Activated CD4-positive, alpha-beta memory T cell treated with anti-CD3 and anti-CD28 coated beads, Interleukin-2, amount 10 ng/mL, durations not matched to agents 7 days and 5 days (primary cell): ENCODE measurements at regions not wholly inside any gene's neighbourhood (a gene's known extent, or its start where the extent isn't known, plus 50 kb on each side); places are given as distances from the start of the nearest gene placed in this dataset.
"Not testable (repeated sequence)": the region's sequence is repeated elsewhere in the genome, so short reads cannot be mapped to it uniquely, and the experiment has no call there.

Source experiments
- CTCF ChIA-PET: fragments of 350-600 bp; sonication (Branson Sonifier 250); formaldehyde crosslinking; loops from one replicate; lab custom pipeline; 2021; ENCODE audit warnings: antibody characterized with exemption, inconsistent platforms; lab: Charles Lee
- POLR2A ChIA-PET: fragments of 350-600 bp; sonication (Branson Sonifier 250); formaldehyde crosslinking; loops from one replicate; lab custom pipeline; 2021; ENCODE audit warnings: antibody characterized with exemption; lab: Charles Lee
- DNase-seq: peaks from one replicate; pipeline ENCODE4 v3.0.0-alpha.2; 2020
- H3K27ac Mint-ChIP-seq: one replicate; pipeline ENCODE4 v1.8.0; 2021; ENCODE audit warnings: mild to moderate bottlenecking, mixed read lengths
- H3K27me3 Mint-ChIP-seq: one replicate; pipeline ENCODE4 v1.8.0; 2021; ENCODE audit warnings: mixed read lengths
- H3K36me3 Mint-ChIP-seq: one replicate; pipeline ENCODE4 v1.8.0; 2021; ENCODE audit warnings: low read depth, mixed read lengths
- H3K4me1 Mint-ChIP-seq: one replicate; pipeline ENCODE4 v1.8.0; 2021; ENCODE audit warnings: mixed read lengths
- H3K4me3 Mint-ChIP-seq: one replicate; pipeline ENCODE4 v1.8.0; 2021; ENCODE audit warnings: mild to moderate bottlenecking, mixed read lengths
- H3K9me3 Mint-ChIP-seq: one replicate; pipeline ENCODE4 v1.8.0; 2021; ENCODE audit warnings: mixed read lengths

DNA sequence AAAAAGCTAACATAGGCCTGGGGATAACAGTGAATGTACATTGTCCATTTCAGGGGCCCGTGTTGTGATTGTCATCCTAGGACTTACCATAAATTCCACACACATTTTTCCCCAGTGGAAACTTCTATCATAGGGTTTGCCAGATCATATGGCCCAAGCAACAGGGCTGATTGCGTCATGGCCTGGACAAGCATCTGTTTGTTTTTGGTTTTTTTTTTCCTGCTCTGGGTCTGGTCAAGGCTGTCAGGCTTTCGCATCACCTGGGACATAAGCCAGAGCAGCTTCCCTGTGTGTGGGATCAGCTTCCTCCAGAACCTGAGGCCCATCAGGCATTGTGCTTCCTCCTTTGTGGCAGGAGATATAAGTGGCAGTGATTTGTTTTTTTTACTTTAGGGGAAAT, 598.5 kb upstream of the USP24 start:
- no peak for DNase-seq
- CTCF ChIA-PET: no interaction called here
- Mint-ChIP-seq H3K4me3 (no peak overlapping the region), H3K27me3 (no peaks in the 10 kb centered on the region), H3K4me1 (peaks cover 4% of the 10 kb centered on the region), H3K9me3 (no peaks in the 10 kb centered on the region), H3K36me3 (no peaks in the 10 kb centered on the region), H3K27ac (no peak overlapping the region)
- POLR2A ChIA-PET: no interaction called here

DNA sequence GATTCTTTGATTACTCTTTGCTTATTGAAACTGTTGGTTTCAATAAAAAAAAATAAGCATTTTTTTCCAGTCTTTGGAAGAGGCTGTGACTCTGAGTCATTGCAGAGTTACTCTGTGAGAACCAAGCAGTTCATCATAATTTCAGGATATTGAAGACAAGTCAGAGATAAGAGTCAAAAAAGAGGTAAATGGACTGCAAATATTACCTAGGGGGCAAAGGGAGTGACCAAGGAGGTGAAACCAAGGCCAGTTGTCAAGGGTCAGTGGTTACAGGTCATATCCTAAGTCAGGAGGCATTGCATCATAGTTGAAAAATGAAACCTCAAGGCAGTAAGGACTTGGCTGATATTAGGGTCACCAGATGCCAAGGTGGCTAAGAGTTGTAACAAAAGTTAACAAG, 597.1 kb upstream of the USP24 start:
- no peaks in the 10 kb centered on the region for H3K27me3 Mint-ChIP-seq
- CTCF ChIA-PET: no interaction called here
- H3K4me1 Mint-ChIP-seq: peaks cover 4% of the 10 kb centered on the region
- no peaks in the 10 kb centered on the region for H3K36me3 Mint-ChIP-seq
- POLR2A ChIA-PET: no interaction called here
- H3K4me3 Mint-ChIP-seq: no peak overlapping the region
- DNase-seq: no peak
- H3K27ac Mint-ChIP-seq: no peak overlapping the region
- H3K9me3 Mint-ChIP-seq: no peaks in the 10 kb centered on the region

DNA sequence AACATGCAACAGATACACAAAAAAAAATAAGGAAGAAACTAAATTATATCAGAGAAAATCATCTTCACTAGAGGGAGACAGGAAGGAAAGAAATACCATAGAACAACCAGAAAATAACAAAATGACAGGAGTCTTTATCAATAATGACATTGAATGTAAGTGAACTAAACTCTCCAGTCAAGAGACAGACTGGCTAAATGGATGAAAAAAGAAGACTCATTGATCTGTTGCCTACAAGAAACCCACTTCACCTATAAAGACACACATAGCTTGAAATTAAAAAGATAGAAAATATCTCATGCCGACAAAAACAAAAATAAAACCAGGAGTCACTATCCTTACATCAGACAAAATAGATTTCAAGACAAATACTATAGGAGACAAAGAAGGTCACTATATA, 593.1 kb upstream of the USP24 start:
- no peak for DNase-seq
- POLR2A ChIA-PET: no interaction called here
- peaks cover 2% of the 10 kb centered on the region for H3K9me3 Mint-ChIP-seq
- no peaks in the 10 kb centered on the region for H3K36me3 Mint-ChIP-seq
- H3K4me3 Mint-ChIP-seq: no peak overlapping the region
- H3K4me1 Mint-ChIP-seq: no peaks in the 10 kb centered on the region
- no peaks in the 10 kb centered on the region for H3K27me3 Mint-ChIP-seq
- no peak overlapping the region for H3K27ac Mint-ChIP-seq
- CTCF ChIA-PET: no interaction called here

DNA sequence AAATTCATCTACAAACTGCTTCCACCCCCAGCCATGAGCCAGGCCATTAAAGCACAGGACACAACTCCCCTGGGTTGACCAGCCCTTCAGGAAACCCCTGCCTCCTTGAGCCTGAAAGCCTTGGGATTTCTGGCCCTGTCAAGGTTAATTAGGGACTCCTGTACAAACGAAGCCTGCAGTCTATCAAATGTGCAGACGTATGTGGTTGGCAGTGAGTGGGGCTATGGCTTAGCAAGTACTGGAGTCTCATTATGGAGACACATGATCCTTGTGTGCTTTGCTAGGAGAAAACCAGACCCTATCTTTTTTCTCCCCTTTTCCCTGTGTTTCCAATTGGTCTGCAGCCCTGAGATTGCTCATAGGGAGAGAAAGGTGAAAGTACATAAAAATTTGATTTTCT, 588.3 kb upstream of the USP24 start:
- POLR2A ChIA-PET: no interaction called here
- no peak for DNase-seq
- Mint-ChIP-seq H3K27me3 (no peaks in the 10 kb centered on the region), H3K9me3 (peaks cover 2% of the 10 kb centered on the region), H3K36me3 (no peaks in the 10 kb centered on the region), H3K4me1 (no peaks in the 10 kb centered on the region), H3K27ac (no peak overlapping the region), H3K4me3 (no peak overlapping the region)
- CTCF ChIA-PET: no interaction called here

DNA sequence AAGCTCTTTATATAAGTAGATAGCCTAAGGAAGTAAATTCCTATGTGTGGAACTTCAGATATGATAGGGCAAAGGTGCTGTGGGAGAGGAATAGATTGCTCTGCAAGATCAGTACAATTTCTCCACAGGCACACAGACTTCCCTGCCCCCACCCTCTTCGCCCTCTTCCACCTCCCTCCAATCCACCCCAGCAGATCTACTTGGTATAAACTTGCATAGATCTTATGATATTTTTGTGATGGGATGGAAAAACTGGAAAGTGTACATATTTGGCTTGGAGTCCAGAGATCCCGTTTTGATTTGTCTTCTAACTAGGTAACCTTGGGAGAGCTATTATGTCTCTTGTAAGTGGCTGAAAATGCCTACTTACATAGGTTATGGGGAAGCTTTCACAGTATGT, 586.3 kb upstream of the USP24 start:
- Mint-ChIP-seq H3K4me3 (no peak overlapping the region), H3K4me1 (no peaks in the 10 kb centered on the region), H3K36me3 (no peaks in the 10 kb centered on the region), H3K27me3 (no peaks in the 10 kb centered on the region), H3K9me3 (peaks cover 2% of the 10 kb centered on the region), H3K27ac (no peak overlapping the region)
- DNase-seq: no peak
- CTCF ChIA-PET: no interaction called here
- POLR2A ChIA-PET: no interaction called here

DNA sequence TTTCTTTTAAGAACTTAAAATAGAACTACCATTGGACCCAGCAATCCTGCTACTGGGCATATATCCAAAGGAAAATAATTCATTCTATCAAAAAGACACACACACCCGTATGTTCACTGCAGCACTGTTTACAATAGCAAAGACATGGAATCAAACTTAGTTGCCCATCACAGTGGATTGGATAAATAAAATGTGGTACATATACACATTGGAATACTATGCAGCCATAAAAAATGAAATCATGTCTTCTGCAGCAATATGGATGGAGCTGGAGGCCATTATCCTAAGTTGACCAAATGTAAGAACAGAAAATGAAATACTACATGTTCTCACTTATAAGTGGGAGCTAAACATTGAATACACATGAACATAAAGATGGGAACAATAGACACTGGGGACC, 585.3 kb upstream of the USP24 start:
- H3K27ac Mint-ChIP-seq: no peak overlapping the region
- H3K27me3 Mint-ChIP-seq: no peaks in the 10 kb centered on the region
- H3K36me3 Mint-ChIP-seq: no peaks in the 10 kb centered on the region
- H3K4me1 Mint-ChIP-seq: no peaks in the 10 kb centered on the region
- H3K4me3 Mint-ChIP-seq: no peak overlapping the region
- no peak for DNase-seq
- H3K9me3 Mint-ChIP-seq: no peaks in the 10 kb centered on the region
- CTCF ChIA-PET: no interaction called here
- POLR2A ChIA-PET: no interaction called here

DNA sequence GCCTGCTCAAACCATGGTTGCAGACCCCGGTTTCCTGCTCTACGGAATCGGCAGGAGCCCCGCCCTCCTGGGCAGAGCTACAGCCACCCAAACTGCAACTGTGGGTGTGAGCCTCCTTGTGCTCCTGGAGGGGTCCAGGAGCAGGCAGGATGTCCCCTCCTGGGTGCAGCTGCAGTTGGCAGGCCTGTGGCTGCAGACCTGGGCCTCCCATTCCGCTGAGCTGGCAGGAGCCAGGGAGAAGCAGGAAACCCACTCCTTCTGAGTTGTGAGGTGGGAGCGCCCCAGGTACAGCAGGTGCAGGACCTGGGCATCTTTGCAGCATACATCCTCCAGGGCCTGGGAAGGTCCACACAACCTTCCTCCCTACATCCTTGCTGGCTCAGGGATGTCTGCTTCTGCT, 578.7 kb upstream of the USP24 start:
- CTCF ChIA-PET: no interaction called here

DNA sequence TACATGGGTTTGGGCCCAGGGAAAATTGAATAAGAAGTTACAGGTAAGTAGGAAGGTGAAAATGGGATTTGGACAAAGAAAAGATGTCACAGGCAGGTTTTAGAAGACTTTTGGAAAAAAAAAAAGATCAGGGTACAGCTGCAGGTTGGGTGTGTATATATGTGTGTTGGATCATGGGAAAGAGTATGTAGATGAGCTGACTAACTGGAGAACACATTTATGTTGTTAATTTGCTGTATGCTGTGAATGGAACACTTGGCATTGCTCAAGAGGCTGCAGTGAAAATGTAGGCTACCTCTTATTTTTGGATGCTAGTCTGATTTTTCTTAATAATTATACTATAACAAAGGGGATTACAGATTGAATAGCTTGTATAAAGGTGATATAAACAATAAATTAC, 577.7 kb upstream of the USP24 start:
- Mint-ChIP-seq H3K4me3 (no peak overlapping the region), H3K27me3 (no peaks in the 10 kb centered on the region), H3K9me3 (peaks cover 2% of the 10 kb centered on the region), H3K36me3 (no peaks in the 10 kb centered on the region), H3K27ac (no peak overlapping the region), H3K4me1 (no peaks in the 10 kb centered on the region)
- ChIA-PET CTCF (no interaction called here), POLR2A (no interaction called here)
- no peak for DNase-seq

More for the DNA sequence above, 578.7 kb upstream of the USP24 start:
- Mint-ChIP-seq H3K4me1 (no peaks in the 10 kb centered on the region), H3K36me3 (no peaks in the 10 kb centered on the region), H3K9me3 (peaks cover 2% of the 10 kb centered on the region), H3K4me3 (no peak overlapping the region), H3K27me3 (no peaks in the 10 kb centered on the region), H3K27ac (no peak overlapping the region)
- DNase-seq: no peak
- POLR2A ChIA-PET: no interaction called here

DNA sequence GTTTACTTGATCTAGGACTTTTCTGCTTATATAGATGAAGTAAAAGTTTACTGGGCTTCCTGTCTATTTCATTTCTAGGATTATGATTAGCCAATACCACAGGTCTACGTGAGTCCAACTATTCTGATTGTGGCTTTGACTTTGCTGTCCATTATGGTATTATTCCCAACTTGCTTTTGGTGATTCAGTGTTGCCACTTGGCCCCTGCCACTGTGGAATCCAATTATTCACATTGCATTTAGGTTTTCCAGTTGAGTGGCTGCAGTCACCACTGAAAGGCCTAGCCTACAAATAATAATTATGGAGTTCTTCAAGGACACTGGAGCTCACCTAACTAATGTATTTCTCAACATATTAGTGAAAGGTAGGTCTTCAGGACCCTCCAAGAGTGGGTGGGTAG, 574.3 kb upstream of the USP24 start:
- Mint-ChIP-seq H3K27me3 (no peaks in the 10 kb centered on the region), H3K4me1 (no peaks in the 10 kb centered on the region), H3K36me3 (no peaks in the 10 kb centered on the region), H3K9me3 (peaks cover 4% of the 10 kb centered on the region), H3K4me3 (no peak overlapping the region), H3K27ac (no peak overlapping the region)
- DNase-seq: no peak
- ChIA-PET POLR2A (no interaction called here), CTCF (no interaction called here)

DNA sequence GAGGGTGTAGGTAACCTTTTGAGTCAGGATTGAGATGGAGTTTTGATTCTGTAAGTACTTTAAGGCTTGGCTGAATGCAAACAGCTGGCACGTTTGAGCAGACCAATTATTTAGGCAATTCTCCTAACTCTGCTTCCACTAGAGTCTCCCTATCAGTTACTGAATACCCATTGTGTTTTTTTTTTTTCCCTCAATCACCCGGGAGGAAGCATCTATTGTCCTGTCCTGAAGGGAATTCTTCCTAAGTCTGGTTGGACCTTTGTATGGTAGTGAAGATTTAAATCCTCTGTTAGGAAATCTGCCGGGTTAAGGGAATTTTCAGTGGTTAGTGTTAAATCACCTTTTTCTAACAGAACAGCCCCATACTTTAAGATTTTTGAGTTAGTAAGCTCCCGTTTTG, 571.2 kb upstream of the USP24 start:
- H3K4me1 Mint-ChIP-seq: no peaks in the 10 kb centered on the region
- no peaks in the 10 kb centered on the region for H3K36me3 Mint-ChIP-seq
- CTCF ChIA-PET: no interaction called here

DNA sequence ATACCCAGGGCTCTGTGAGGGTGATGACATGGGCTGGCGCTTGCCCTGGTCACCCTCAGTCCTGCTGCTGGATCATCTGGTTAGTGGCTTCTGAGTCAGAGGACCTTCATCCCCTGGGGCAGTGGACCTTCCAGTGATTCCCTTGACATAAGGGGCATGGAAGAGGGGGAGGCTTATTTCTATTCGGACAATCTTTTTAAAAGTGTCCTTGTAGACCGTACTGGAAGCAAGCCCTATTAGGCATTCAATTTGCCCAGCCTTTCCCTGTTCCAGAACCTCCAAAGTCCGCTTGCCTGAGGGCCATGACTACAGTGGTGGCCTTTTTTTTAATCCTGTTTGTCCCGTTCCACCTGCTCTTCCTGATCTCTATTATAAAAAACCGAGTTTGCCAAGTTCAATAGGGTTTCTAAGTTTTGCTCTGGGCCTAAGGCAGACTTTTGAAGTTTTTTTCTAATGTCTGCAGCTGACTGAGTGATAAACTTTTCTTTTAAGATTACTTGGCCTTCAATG, 569.8 kb upstream of the USP24 start:
- DNase-seq, H3K4me1 Mint-ChIP-seq, H3K27me3 Mint-ChIP-seq, POLR2A ChIA-PET, H3K27ac Mint-ChIP-seq, H3K36me3 Mint-ChIP-seq, H3K4me3 Mint-ChIP-seq, H3K9me3 Mint-ChIP-seq, CTCF ChIA-PET: not testable (repeated sequence)

More for the DNA sequence above, 571.2 kb upstream of the USP24 start:
- Mint-ChIP-seq H3K9me3 (peaks cover 4% of the 10 kb centered on the region), H3K27me3 (no peaks in the 10 kb centered on the region), H3K4me3 (no peak overlapping the region), H3K27ac (no peak overlapping the region)
- DNase-seq: no peak
- POLR2A ChIA-PET: no interaction called here

DNA sequence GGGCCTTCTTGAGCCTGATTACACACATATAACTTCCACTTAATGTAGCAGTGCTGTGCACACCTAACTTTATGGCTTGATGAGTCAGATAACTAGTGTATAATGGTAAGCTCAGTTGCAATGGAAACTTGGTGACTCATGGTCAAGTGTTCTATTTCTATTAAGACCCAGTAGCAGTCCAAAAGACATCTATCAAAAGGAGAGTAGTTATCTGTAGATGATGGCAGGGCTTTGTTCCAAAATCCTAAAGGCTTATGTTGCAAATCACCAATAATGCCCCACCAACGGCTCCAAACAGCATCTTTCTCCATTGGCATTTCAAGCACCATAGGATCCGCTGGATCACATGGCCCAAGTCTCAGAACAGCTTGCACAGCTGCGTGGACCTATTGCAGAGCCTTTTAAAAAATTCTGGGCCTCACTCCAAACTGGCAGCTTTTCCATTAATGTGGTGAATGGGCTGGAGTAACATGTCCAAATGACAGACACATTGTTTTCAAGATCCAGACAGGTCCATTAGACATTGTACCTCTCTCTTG, 566.8 kb upstream of the USP24 start:
- DNase-seq: no peak
- no peaks in the 10 kb centered on the region for H3K36me3 Mint-ChIP-seq

DNA sequence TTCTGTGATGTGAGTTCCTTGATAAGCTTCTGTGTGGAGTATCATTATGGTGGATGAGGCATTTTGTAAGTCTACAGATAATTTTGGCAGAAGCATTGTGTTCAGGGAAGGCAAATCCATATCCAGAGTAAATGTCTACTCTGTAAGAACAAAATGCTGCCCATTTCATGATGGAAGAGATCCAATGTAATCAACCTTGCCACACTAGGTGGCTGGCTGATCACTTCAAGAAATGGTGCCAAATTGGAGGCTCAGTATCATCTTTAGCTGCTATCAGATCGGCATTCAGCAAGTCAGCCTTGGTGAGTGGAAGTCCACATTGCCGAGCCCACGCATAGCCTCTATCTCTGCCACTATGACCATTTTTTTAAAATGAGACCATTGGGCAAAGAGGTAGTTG, 565.8 kb upstream of the USP24 start:
- H3K27me3 Mint-ChIP-seq: no peaks in the 10 kb centered on the region
- H3K4me1 Mint-ChIP-seq: no peaks in the 10 kb centered on the region
- H3K9me3 Mint-ChIP-seq: peaks cover 2% of the 10 kb centered on the region
- POLR2A ChIA-PET: no interaction called here
- CTCF ChIA-PET: no interaction called here
- no peak overlapping the region for H3K4me3 Mint-ChIP-seq
- H3K27ac Mint-ChIP-seq: no peak overlapping the region
- DNase-seq: no peak
- no peaks in the 10 kb centered on the region for H3K36me3 Mint-ChIP-seq

More for the DNA sequence above, 566.8 kb upstream of the USP24 start:
- no peak overlapping the region for H3K27ac Mint-ChIP-seq
- ChIA-PET POLR2A (no interaction called here), CTCF (no interaction called here)
- no peak overlapping the region for H3K4me3 Mint-ChIP-seq
- no peaks in the 10 kb centered on the region for H3K4me1 Mint-ChIP-seq
- no peaks in the 10 kb centered on the region for H3K27me3 Mint-ChIP-seq
- H3K9me3 Mint-ChIP-seq: peaks cover 2% of the 10 kb centered on the region

DNA sequence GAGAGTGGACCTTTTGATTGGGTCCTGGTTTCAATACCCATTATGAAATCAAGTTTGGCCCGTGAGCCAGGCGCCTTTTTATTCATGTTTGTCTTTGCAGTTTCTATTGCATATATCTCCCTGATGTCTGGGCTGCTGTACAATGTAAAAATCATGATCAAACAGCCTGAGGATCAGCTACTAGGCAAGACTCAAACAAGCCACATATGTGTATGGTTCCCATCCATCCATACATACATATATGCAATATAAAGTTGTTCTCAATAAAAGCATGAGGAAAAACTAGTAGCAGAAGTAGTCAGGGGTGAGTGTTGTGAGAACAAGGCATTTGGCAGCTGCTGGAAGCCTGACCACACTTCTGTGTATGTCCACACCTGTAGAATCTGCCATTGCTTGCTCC, 562.4 kb upstream of the USP24 start:
- no peaks in the 10 kb centered on the region for H3K9me3 Mint-ChIP-seq
- H3K27ac Mint-ChIP-seq: no peak overlapping the region
- no peak overlapping the region for H3K4me3 Mint-ChIP-seq
- no peaks in the 10 kb centered on the region for H3K27me3 Mint-ChIP-seq
- no peaks in the 10 kb centered on the region for H3K4me1 Mint-ChIP-seq
- ChIA-PET CTCF (no interaction called here), POLR2A (no interaction called here)
- H3K36me3 Mint-ChIP-seq: no peaks in the 10 kb centered on the region
- DNase-seq: no peak
